H1 (cell line): ENCODE measurements at regions not wholly inside any gene's neighbourhood (a gene's known extent, or its start where the extent isn't known, plus 50 kb on each side); places are given as distances from the start of the nearest gene placed in this dataset.

Experiments
- ATF2 ChIP-seq: IDR thresholded peaks from 2 replicates; pipeline ENCODE4 v1.6.1; 2012; ENCODE audit warnings: low read length, inconsistent platforms
- BCL11A ChIP-seq, 2 experiments: IDR thresholded peaks; one replicate each; pipeline ENCODE4 v1.6.1; 2011; ENCODE audit warnings: low read depth in 2 of 2, low read length in 2 of 2, mild to moderate bottlenecking in 2 of 2
- BRCA1 ChIP-seq: IDR thresholded peaks from 2 replicates; pipeline ENCODE4 v1.6.1; 2012; ENCODE audit warnings: low read depth, low read length, improper control_type of control experiment
- CEBPB ChIP-seq: IDR thresholded peaks from 2 replicates; pipeline ENCODE4 v1.6.1; 2012; ENCODE audit warnings: low read depth, low read length
- CREB1 ChIP-seq: IDR thresholded peaks from 2 replicates; pipeline ENCODE4 v1.6.1; 2012; ENCODE audit warnings: inconsistent platforms
- CTCF ChIP-seq, 3 experiments: IDR thresholded peaks; 1 replicate in 2 of 3; 2 replicates in 1 of 3; pipeline versions ENCODE4 v1.5.1 to v1.6.1; 2011; ENCODE audit warnings: low read length in 3 of 3, mild to moderate bottlenecking in 3 of 3, inconsistent platforms in 2 of 3, low read depth in 1 of 3, moderate library complexity in 1 of 3; ENCODE audit not compliant: insufficient read depth in 1 of 3; ENCODE audit errors: control extremely low read depth in 1 of 3
- MAX ChIP-seq: IDR thresholded peaks from 2 replicates; pipeline ENCODE4 v1.6.1; 2012; ENCODE audit warnings: inconsistent platforms
- RAD21 ChIP-seq, 2 experiments: IDR thresholded peaks in 1 of 2; conservative IDR thresholded peaks in 1 of 2; 2 replicates each; pipeline ENCODE4 v1.6.1; 2011; ENCODE audit warnings: low read depth in 2 of 2, low read length in 2 of 2, improper control_type of control experiment in 1 of 2, inconsistent platforms in 1 of 2, mild to moderate bottlenecking in 1 of 2, moderate library complexity in 1 of 2
- SUZ12 ChIP-seq: fragments of 200-600 bp; sonication (generic); IDR thresholded peaks from 2 replicates; pipeline ENCODE4 v1.6.1; 2012; ENCODE audit warnings: mild to moderate bottlenecking, inconsistent platforms, low read length, moderate library complexity, mixed read lengths
- USF2 ChIP-seq: IDR thresholded peaks from 2 replicates; pipeline ENCODE4 v1.6.1; 2011; ENCODE audit warnings: low read length, improper control_type of control experiment

- TF ChIP-seq BCL11A (IDR thresholded peaks at IDR 0.05; ENCODE audit: low read depth in 2 of 2, low read length in 2 of 2) (no peak), RAD21 (IDR thresholded peaks at IDR 0.05 in 1 of 2, conservative IDR thresholded peaks at IDR 0.05 in 1 of 2; ENCODE audit: low read depth in 2 of 2, low read length in 2 of 2) (peak; percentile 43 to 57), CTCF (IDR thresholded peaks at IDR 0.05; ENCODE audit: control extremely low read depth in 1 of 3, insufficient read depth in 1 of 3, low read depth in 1 of 3, low read length in 3 of 3) (peak; percentile 32 to 37 (median 36)), CEBPB (no peak), BRCA1 (no peak), ATF2 (no peak), MAX (no peak), CREB1 (no peak), USF2 (no peak), SUZ12 (no peak)
These were observed 186.3 kb downstream of the EN1 start for GRCh38 chr2:118661179-118661578.
